Breast epithelium (tissue), 4 donors: ENCODE measurements at regions not wholly inside any gene's neighbourhood (a gene's known extent, or its start where the extent isn't known, plus 50 kb on each side); places are given as distances from the start of the nearest gene placed in this dataset.
"Not testable (repeated sequence)": the region's sequence is repeated elsewhere in the genome, so short reads cannot be mapped to it uniquely, and the experiment has no call there.

Experiments used
- DNase-seq, 2 donors: peaks; one replicate each; pipeline ENCODE4 v3.0.0-alpha.2; 2019; ENCODE audit warnings: low spot score in 2 of 2
- H3K27ac ChIP-seq, 2 donors: fragments of 200-600 bp; sonication (generic) in 1 of 2; one replicate each; pipeline ENCODE4 v1.5.1; 2016 to 2019; ENCODE audit warnings: mild to moderate bottlenecking in 1 of 2
- H3K27me3 ChIP-seq, 2 donors: fragments of 200-600 bp; sonication (generic) in 1 of 2; one replicate each; pipeline versions ENCODE4 v1.5.1 to v1.6.0; 2017 to 2019; ENCODE audit warnings: control low read depth in 1 of 2, mild to moderate bottlenecking in 1 of 2
- H3K36me3 ChIP-seq: fragments of 200-600 bp; one replicate; pipeline ENCODE4 v1.5.1; 2019
- H3K4me1 ChIP-seq, 2 donors: fragments of 200-600 bp; sonication (generic); one replicate each; pipeline ENCODE4 v1.5.1; 2016 to 2019; ENCODE audit warnings: control low read depth in 1 of 2
- H3K4me3 ChIP-seq, 3 donors: fragments of 200-600 bp; sonication (generic); 1 replicate in 2 of 3; 2 replicates in 1 of 3; pipeline ENCODE4 v1.5.1; 2016 to 2019; ENCODE audit warnings: mild to moderate bottlenecking in 3 of 3, moderate library complexity in 2 of 3
- H3K9me3 ChIP-seq, 2 donors: fragments of 200-600 bp; sonication (generic) in 1 of 2; one replicate each; pipeline ENCODE4 v1.5.1; 2016 to 2019; ENCODE audit warnings: control low read depth in 1 of 2
- POLR2A ChIP-seq: fragments of 450-650 bp; IDR thresholded peaks from one replicate; pipeline ENCODE4 v1.6.1; 2016; ENCODE audit warnings: antibody characterized with exemption, mild to moderate bottlenecking, moderate library complexity
- POLR2AphosphoS5 ChIP-seq, 3 donors: sonication (generic); formaldehyde crosslinking; IDR thresholded peaks; one replicate each; pipeline ENCODE4 v1.6.1; 2017; ENCODE audit warnings: antibody characterized with exemption in 3 of 3
- intact Hi-C: fragments of 100-400 bp; cut with DNase I; formaldehyde crosslinking; loops from one replicate; pipeline ENCODE4 v1.15.1; 2023; ENCODE audit warnings: low total_unique reads
- TF ChIP-seq, protein P1 (sequence below), 3 donors: fragments of 450-650 bp; IDR thresholded peaks; one replicate each; pipeline ENCODE4 v1.5.1; 2016 to 2017; ENCODE audit warnings: antibody characterized with exemption in 3 of 3, mild to moderate bottlenecking in 3 of 3, moderate library complexity in 3 of 3

GRCh38 chr14:101630056-101630965, 69.0 kb downstream of the DIO3 start:
- Histone ChIP-seq H3K27ac (no peak overlapping the region), H3K4me3 (no peak overlapping the region), H3K4me1 (peaks cover 0 to 3% of the 10 kb centered on the region in 2 donors), H3K36me3 (no peaks in the 10 kb centered on the region), H3K27me3 (no peaks in the 10 kb centered on the region), H3K9me3 (no peaks in the 10 kb centered on the region)
- intact Hi-C loops = no loop called here
- no peak for DNase-seq
- TF ChIP-seq POLR2AphosphoS5 (IDR thresholded peaks at IDR 0.05) (no peak), POLR2A (no peak)
- TF ChIP-seq, protein P1, sequence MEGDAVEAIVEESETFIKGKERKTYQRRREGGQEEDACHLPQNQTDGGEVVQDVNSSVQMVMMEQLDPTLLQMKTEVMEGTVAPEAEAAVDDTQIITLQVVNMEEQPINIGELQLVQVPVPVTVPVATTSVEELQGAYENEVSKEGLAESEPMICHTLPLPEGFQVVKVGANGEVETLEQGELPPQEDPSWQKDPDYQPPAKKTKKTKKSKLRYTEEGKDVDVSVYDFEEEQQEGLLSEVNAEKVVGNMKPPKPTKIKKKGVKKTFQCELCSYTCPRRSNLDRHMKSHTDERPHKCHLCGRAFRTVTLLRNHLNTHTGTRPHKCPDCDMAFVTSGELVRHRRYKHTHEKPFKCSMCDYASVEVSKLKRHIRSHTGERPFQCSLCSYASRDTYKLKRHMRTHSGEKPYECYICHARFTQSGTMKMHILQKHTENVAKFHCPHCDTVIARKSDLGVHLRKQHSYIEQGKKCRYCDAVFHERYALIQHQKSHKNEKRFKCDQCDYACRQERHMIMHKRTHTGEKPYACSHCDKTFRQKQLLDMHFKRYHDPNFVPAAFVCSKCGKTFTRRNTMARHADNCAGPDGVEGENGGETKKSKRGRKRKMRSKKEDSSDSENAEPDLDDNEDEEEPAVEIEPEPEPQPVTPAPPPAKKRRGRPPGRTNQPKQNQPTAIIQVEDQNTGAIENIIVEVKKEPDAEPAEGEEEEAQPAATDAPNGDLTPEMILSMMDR (IDR thresholded peaks at IDR 0.05) = no peak

GRCh38 chr14:101631199-101631598, 69.9 kb downstream of the DIO3 start:
- H3K4me1 ChIP-seq = peaks cover 0 to 3% of the 10 kb centered on the region in 2 donors
- no peaks in the 10 kb centered on the region for H3K27me3 ChIP-seq
- intact Hi-C loops = no loop called here
- H3K9me3 ChIP-seq = no peaks in the 10 kb centered on the region
- H3K27ac ChIP-seq = no peak overlapping the region
- TF ChIP-seq POLR2A (no peak), POLR2AphosphoS5 (IDR thresholded peaks at IDR 0.05) (no peak)
- TF ChIP-seq, protein P1 (IDR thresholded peaks at IDR 0.05) = no peak
- no peak for DNase-seq
- no peak overlapping the region for H3K4me3 ChIP-seq
- H3K36me3 ChIP-seq = no peaks in the 10 kb centered on the region

GRCh38 chr14:101631970-101632369, 70.7 kb downstream of the DIO3 start:
- DNase-seq, H3K27ac ChIP-seq, H3K9me3 ChIP-seq, H3K27me3 ChIP-seq, intact Hi-C loops, H3K4me1 ChIP-seq, H3K4me3 ChIP-seq, H3K36me3 ChIP-seq: not testable (repeated sequence)

- intact Hi-C loops = no loop called here
- H3K4me3 ChIP-seq = no peak overlapping the region
- no peaks in the 10 kb centered on the region for H3K36me3 ChIP-seq
- no peaks in the 10 kb centered on the region for H3K27me3 ChIP-seq
- no peak for DNase-seq
- H3K4me1 ChIP-seq = peaks cover 0 to 3% of the 10 kb centered on the region in 2 donors
- TF ChIP-seq, protein P1 (IDR thresholded peaks at IDR 0.05) = no peak
- no peak for TF ChIP-seq POLR2AphosphoS5 (IDR thresholded peaks at IDR 0.05)
- no peak for TF ChIP-seq POLR2A
- no peak overlapping the region for H3K27ac ChIP-seq
- no peaks in the 10 kb centered on the region for H3K9me3 ChIP-seq
These were observed 71.2 kb downstream of the DIO3 start for GRCh38 chr14:101632520-101632919.

DNA sequence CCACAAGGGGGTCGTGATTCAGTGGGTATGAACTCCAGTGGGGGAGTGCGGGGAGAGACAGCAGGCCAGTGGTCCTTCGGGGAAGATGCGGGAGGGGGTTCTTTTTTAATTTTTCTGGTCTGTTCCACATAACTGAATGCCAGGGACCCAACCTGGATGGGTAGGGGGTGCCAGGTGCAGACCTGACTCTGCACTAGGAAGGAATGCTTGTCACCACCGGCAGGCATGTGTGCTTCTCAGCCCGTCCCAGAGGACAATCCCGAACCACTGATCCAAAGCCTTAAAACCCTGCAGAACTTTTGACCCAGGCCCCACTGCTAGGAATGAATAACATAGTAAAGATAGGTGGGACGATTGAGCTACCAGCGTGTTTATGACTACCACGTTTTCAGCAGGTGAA, 72.0 kb downstream of the DIO3 start:
- no peak for DNase-seq
- intact Hi-C loops = no loop called here
- H3K4me1 ChIP-seq = peaks cover 0 to 3% of the 10 kb centered on the region in 2 donors
- H3K36me3 ChIP-seq = no peaks in the 10 kb centered on the region
- no peaks in the 10 kb centered on the region for H3K27me3 ChIP-seq
- no peaks in the 10 kb centered on the region for H3K9me3 ChIP-seq
- no peak overlapping the region for H3K27ac ChIP-seq
- TF ChIP-seq POLR2AphosphoS5 (IDR thresholded peaks at IDR 0.05) (no peak), POLR2A (no peak)
- TF ChIP-seq, protein P1 (IDR thresholded peaks at IDR 0.05) = no peak
- no peak overlapping the region for H3K4me3 ChIP-seq
